Fibroblast of the aortic adventitia (primary cell): ENCODE measurements at regions not wholly inside any gene's neighbourhood (a gene's known extent, or its start where the extent isn't known, plus 50 kb on each side); places are given as distances from the start of the nearest gene placed in this dataset.

ENCODE experiments used
- DNase-seq: peaks from one replicate; pipeline ENCODE4 v3.0.0-alpha.2; 2010; ENCODE audit warnings: low read depth
- H3K4me3 ChIP-seq: 2 replicates; pipeline ENCODE4 v1.5.1; 2011; ENCODE audit warnings: low read depth, mild to moderate bottlenecking, control low read depth, low read length, moderate library complexity
- TF ChIP-seq, protein P1 (sequence below): IDR thresholded peaks from 2 replicates; pipeline ENCODE4 v1.5.1; 2011; ENCODE audit warnings: mild to moderate bottlenecking, low read length, control low read depth, inconsistent platforms; ENCODE audit not compliant: insufficient read depth

DNA sequence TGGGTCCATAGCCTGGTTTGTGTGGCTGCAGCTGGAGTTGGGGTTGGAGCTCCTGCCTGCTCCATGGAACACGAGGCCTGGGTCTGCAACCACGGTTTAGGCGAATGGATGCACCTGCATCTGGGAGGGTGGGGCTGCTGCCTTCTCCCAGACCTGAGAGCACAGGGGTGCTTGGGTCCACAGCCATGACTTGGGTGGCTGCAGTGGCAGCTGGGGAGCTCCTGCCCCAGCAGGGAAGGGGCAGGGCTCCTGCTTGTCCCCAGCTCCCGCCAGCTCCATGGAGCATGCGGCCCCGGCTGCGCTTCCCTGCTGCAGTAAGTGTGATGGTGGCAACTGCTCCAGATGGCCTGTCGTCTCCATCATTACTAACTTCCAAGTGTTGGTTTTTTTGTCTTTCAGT lies 571.1 kb upstream of the LRRN3 start:
- no peak for DNase-seq
- no peak overlapping the region for H3K4me3 ChIP-seq
- TF ChIP-seq, protein P1, sequence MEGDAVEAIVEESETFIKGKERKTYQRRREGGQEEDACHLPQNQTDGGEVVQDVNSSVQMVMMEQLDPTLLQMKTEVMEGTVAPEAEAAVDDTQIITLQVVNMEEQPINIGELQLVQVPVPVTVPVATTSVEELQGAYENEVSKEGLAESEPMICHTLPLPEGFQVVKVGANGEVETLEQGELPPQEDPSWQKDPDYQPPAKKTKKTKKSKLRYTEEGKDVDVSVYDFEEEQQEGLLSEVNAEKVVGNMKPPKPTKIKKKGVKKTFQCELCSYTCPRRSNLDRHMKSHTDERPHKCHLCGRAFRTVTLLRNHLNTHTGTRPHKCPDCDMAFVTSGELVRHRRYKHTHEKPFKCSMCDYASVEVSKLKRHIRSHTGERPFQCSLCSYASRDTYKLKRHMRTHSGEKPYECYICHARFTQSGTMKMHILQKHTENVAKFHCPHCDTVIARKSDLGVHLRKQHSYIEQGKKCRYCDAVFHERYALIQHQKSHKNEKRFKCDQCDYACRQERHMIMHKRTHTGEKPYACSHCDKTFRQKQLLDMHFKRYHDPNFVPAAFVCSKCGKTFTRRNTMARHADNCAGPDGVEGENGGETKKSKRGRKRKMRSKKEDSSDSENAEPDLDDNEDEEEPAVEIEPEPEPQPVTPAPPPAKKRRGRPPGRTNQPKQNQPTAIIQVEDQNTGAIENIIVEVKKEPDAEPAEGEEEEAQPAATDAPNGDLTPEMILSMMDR, result no peak

DNA sequence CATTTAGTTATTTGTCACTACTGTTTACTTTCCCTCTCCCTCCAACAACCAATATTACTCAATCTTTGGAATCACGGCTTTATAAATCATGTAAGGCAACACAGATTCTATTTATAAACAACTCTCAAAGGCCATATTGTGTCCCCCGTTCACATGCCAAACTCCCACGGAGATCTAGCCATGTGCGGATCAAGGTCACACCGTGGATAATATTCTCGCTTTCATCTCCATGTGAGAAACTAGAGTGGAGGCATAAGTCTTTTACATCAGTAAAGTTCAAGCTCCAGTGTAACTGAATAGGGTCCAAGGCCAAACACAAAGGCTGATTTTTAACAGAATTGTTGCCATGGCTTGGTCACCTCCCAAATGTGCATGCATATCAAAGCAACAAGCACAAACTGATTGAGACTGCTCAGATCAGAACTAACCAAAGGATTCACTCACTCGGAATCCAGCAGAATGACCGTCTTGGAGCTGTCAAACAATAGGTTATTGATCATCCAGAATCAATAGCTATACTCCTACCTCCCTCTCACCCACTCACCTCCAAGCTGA lies 569.5 kb upstream of the LRRN3 start:
- DNase-seq, result no peak
- H3K4me3 ChIP-seq, result no peak overlapping the region
- TF ChIP-seq, protein P1, result no peak

DNA sequence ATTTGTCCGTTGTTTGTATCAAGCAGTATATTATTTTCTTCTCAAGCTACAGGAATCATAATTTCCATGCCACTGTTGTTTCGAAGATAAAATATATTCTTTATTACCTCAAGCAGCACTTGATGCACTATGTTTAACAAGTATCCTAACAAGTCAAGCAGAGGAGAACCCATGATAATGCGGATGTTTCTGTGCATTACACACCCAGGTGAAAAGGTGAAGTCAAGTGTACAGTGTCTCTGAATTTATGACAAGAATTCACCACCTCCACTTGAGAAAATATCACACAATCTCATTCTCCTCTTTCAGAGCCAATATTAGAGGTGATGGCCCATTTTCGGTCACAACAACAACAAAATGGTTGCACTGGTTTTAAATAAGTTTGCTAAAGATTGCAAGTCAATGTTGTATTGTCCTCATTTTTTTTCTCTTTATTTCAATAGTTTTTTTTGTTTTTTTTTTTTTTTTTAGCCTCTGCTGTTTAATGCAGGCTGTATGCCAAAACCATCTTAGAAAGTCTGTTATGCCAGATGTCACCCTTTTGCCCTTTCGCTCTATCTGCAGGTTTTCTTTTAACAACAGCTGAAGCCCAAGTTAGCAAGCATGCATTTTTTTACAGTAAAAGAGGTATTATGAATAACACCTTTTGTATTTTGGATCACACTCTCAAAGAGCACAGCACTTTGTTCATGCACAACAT lies 568.7 kb upstream of the LRRN3 start:
- TF ChIP-seq, protein P1, result no peak
- H3K4me3 ChIP-seq, result no peak overlapping the region
- DNase-seq, result no peak

DNA sequence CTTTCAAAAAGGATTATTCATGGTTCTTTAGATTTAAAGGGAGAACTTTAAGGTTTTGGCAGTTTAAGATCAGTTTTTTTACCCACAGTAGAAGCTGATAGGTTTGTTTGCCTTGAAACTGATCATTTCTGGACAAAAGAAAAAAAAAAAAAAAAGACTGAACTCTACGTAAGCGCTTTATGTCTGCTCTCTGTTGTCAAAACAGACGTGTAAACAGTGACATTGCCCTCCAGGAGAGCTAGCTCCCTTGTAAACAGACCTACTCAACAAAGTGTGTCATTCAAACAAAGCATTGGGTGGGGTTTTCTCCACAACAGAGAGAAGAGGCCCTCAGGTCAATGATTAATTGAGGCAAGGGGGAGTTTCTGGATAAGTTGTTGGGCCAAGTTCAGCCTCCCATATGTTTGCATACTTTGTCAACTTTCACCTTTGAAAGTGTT lies 568.1 kb upstream of the LRRN3 start:
- TF ChIP-seq, protein P1, result no peak
- no peak for DNase-seq
- no peak overlapping the region for H3K4me3 ChIP-seq

DNA sequence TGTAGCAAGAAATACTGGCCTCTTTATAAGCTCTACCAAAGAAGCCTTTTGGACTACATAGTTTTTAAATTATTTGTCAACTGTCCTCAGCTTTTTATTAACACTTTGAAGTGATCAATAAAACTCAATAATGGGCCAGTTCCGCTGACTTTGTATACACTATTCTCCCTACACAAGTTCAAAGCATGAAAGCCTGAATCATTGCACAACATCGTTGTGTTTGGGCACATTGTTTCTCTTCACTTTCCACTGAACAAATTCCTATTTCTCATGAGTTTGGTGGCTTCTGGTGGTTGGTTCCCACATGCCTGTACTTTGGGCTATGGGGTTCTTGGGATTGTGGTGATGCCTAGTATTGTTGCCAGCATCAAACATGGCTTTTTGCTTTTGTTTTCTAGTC lies 561.8 kb upstream of the LRRN3 start:
- no peak for DNase-seq
- H3K4me3 ChIP-seq, result no peak overlapping the region
- TF ChIP-seq, protein P1, result no peak

DNA sequence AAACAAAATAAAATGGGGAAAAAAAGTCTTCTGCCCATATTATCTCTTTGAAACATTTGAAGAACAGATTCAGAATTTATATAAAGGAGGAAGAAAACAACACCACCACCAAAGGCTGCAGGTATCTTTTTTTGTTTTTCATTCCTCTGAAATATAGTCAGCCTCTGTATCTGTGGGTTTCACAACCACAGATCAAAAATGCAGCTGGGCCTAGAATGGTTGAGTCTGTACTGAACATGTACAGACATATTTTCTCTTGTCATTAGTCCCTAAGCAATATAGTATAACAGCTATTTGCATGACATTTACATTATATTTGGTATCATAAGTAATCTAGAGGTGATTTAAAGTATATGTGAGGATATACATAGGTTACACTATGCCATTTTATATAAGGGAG lies 559.7 kb upstream of the LRRN3 start:
- DNase-seq, result no peak

More for the DNA sequence above, 559.7 kb upstream of the LRRN3 start:
- TF ChIP-seq, protein P1, result no peak
- H3K4me3 ChIP-seq, result no peak overlapping the region
